Activated CD8-positive, alpha-beta memory T cell treated with anti-CD3 and anti-CD28 coated beads, Interleukin-2, amount 50 U/mL, for 1 hour (primary cell): ENCODE measurements at regions not wholly inside any gene's neighbourhood (a gene's known extent, or its start where the extent isn't known, plus 50 kb on each side); places are given as distances from the start of the nearest gene placed in this dataset.

Experiments
- DNase-seq: peaks from one replicate; pipeline ENCODE4 v3.0.0-alpha.2; 2020; ENCODE audit errors: extremely low read depth

- no peak for DNase-seq
Observed at GRCh38 chr13:74966814-74967424, 515.0 kb downstream of the TBC1D4 start.

GRCh38 chr13:74966275-74966674, 515.7 kb downstream of the TBC1D4 start:
- DNase-seq = no peak

GRCh38 chr13:74945637-74946036, 536.3 kb downstream of the TBC1D4 start:
- no peak for DNase-seq

GRCh38 chr13:74931698-74932433, 550.1 kb downstream of the TBC1D4 start:
- no peak for DNase-seq

GRCh38 chr13:74930402-74931165, 551.4 kb downstream of the TBC1D4 start:
- no peak for DNase-seq

- DNase-seq = no peak
Observed at GRCh38 chr13:74929436-74929835, 552.5 kb downstream of the TBC1D4 start.

- no peak for DNase-seq
Observed at GRCh38 chr13:74927823-74928222, 554.1 kb downstream of the TBC1D4 start.

- DNase-seq = no peak
Observed at GRCh38 chr13:74922963-74923362, 559.0 kb downstream of the TBC1D4 start.

- no peak for DNase-seq
Observed at GRCh38 chr13:74921326-74921725, 560.6 kb downstream of the TBC1D4 start.

- DNase-seq = no peak
Observed at GRCh38 chr13:74920920-74921319, 561.0 kb downstream of the TBC1D4 start.

- no peak for DNase-seq
Observed at GRCh38 chr13:74920361-74920760, 561.6 kb downstream of the TBC1D4 start.

GRCh38 chr13:74919914-74920313, 562.1 kb downstream of the TBC1D4 start:
- DNase-seq = no peak

GRCh38 chr13:74912898-74913297, 569.1 kb downstream of the TBC1D4 start:
- no peak for DNase-seq

GRCh38 chr13:74910415-74910814, 571.6 kb downstream of the TBC1D4 start:
- no peak for DNase-seq

- DNase-seq = no peak
Observed at GRCh38 chr13:74907788-74908187, 574.2 kb downstream of the TBC1D4 start.

- no peak for DNase-seq
Observed at GRCh38 chr13:74904556-74904955, 577.4 kb downstream of the TBC1D4 start.

- DNase-seq = no peak
Observed at GRCh38 chr13:74895042-74895796, 586.8 kb downstream of the TBC1D4 start.

- no peak for DNase-seq
Observed at GRCh38 chr13:74892096-74892495, 589.9 kb downstream of the TBC1D4 start.

GRCh38 chr13:74891610-74892009, 590.4 kb downstream of the TBC1D4 start:
- DNase-seq = no peak

GRCh38 chr13:74889321-74889720, 592.6 kb downstream of the TBC1D4 start:
- no peak for DNase-seq

GRCh38 chr13:74886502-74886901, 595.5 kb downstream of the TBC1D4 start:
- no peak for DNase-seq

- no peak for DNase-seq
Observed at GRCh38 chr13:74883834-74884233, 598.1 kb downstream of the TBC1D4 start.
